Right hindlimb (tissue), 1 donor: ENCODE measurements at regions not wholly inside any gene's neighbourhood (a gene's known extent, or its start where the extent isn't known, plus 50 kb on each side); places are given as distances from the start of the nearest gene placed in this dataset.
"Not testable (repeated sequence)": the region's sequence is repeated elsewhere in the genome, so short reads cannot be mapped to it uniquely, and the experiment has no call there.

Source experiments
- DNase-seq: peaks from one replicate; pipeline ENCODE4 v3.0.0-alpha.2; 2018

- DNase-seq: no peak
These were observed 1602.7 kb upstream of the SLC39A10 start for GRCh38 chr2:194054313-194054712.

GRCh38 chr2:194044321-194044720 lies 1612.7 kb upstream of the SLC39A10 start:
- DNase-seq: no peak

DNA sequence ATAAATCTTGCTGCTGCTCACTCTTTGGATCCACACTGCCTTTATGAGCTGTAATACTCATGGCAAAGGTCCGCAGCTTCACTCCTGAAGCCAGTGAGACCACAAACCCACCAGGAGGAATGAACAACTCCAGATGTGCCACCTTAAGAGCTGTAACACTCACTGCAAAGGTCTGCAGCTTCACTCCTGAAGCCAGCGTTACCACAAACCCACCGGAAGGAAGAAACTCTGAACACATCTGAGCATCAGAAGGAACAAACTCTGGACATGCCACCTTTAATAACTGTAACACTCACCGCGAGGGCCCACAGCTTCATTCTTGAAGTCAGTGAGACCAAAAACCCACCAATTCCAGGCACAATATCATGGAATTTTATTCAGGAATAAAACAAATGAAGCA lies 1635.9 kb upstream of the SLC39A10 start:
- DNase-seq: not testable (repeated sequence)

DNA sequence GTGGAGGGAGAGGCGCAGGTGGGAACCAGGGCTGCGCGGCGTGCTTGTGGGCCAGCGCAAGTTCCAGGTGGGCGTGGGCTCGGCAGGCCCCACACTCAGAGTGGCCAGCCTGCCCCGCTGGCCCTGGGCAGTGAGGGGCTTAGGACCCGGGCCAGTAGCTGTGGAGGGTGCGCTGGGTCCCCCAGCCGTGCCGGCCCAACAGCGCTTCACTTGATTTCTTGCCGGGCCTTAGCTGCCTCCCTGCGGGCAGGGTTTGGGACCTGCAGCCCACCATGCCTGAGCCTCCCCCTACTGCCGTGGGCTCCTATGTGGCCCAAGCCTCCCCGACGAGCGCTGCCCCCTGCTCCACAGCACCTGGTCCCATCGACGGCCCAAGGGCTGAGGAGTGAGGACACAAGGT lies 1636.9 kb upstream of the SLC39A10 start:
- DNase-seq: no peak

- DNase-seq: no peak
These were observed 1641.3 kb upstream of the SLC39A10 start for GRCh38 chr2:194015751-194016150.

- no peak for DNase-seq
These were observed 1642.4 kb upstream of the SLC39A10 start for GRCh38 chr2:194014639-194015038.

- DNase-seq: no peak
These were observed 1652.3 kb upstream of the SLC39A10 start for GRCh38 chr2:194004590-194005206.

DNA sequence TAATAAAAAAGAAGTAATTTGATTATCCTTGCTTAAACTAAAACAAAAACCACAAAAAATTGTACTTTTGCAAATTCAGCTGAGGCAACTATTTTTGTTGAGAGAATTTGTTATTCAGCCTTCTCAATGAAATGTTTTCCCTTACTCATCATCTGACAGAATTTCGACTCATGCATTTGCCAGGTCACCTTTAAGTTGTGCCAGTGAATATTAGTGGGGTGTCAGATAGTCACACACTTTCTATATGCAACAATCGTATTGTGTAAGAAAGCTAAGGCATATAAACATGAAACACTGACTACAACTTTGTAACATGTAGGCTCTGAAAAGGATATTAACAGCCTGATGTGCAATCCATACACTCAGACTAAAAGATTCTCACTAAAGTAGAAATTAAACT lies 1653.1 kb upstream of the SLC39A10 start:
- no peak for DNase-seq

DNA sequence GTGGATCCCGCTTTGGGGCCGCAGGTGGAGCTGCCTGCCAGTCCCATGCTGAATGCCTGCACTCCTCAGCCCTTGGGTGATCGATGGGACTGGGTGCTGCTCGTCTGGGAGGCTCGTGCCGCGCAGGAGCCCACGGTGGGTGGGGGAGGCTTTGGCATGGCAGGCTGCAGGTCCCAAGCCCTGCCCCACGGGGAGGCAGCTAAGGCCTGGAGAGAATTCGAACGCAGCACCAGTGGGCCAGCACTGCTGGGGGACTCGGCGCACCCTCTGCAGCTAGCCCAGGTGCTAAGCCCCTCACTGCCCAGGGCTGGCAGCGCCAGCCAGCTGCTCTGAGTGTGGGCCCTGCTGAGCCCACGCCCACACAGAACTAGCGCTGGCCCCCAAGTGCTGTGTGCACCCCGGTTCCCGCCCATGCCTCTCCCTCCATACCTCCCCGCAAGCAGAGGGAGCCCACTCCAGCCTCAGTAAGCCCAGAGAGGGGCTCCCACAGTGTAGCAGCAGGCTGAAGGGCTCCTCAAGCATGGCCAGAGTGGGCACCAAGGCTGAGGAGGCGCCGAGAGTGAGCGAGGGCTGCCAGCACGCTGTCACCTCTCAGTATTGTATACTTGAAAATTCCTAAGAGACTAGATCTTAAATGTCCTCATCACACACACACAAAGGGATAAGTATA lies 1654.2 kb upstream of the SLC39A10 start:
- no peak for DNase-seq

- no peak for DNase-seq
These were observed 1666.2 kb upstream of the SLC39A10 start for GRCh38 chr2:193990868-193991267.

DNA sequence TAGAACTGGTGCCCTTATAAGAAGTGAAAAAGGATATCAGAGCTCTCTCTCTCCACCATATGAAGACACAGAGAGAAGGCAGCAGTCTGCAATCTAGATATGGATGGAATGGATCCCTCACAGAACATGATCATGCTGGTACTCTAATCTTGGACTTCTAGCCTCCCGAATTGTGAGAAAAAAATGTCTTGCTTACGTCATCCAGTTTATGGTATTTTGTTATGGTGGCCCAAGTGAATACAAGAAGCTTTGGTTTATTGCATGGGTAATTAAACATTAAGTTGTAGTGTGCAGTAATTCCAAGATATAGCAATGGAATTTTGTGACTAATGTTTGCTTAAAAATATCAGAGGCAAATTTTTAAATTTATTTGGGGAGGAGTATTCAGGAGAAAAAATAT lies 1667.4 kb upstream of the SLC39A10 start:
- no peak for DNase-seq

DNA sequence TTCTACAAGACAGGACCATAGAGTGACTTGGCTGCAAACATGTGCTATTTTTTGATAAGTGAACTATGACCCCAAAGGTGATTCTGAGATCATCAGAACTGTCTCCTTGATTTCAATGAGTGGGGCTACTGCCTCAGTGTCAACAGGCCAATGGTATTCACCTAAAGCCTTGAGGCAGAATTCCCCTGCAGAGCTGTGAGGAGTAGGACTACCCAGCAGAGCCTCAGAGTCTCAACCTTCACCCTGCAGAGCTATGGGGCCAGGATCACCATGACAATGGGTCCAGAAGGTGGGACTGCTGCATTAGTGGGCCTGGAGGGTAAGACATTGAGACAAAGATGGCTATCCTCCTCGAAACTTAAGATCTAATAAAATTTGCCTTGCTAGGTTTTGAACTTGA lies 1668.2 kb upstream of the SLC39A10 start:
- DNase-seq: no peak

GRCh38 chr2:193985272-193985671 lies 1671.8 kb upstream of the SLC39A10 start:
- DNase-seq: no peak

GRCh38 chr2:193980599-193980998 lies 1676.4 kb upstream of the SLC39A10 start:
- DNase-seq: no peak

DNA sequence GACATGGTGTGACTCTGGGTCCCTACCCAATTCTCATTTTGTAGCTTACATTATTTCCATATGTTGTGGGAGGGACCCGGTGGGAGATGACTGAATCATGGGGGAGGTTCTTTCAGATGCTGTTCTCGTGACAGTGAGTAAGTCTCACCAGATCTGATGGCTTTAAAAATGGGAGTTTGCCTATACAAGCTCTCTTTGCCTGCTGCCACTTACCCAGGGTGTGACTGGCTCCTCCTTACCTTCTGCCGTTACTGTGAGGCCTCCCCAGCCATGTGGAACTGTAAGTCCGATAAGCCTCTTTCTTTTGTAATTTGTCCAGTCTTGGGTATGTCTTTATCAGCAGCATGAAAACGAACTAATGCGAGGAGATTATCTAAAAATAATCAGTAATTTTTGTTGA lies 1683.2 kb upstream of the SLC39A10 start:
- no peak for DNase-seq

GRCh38 chr2:193966590-193966989 lies 1690.4 kb upstream of the SLC39A10 start:
- no peak for DNase-seq

DNA sequence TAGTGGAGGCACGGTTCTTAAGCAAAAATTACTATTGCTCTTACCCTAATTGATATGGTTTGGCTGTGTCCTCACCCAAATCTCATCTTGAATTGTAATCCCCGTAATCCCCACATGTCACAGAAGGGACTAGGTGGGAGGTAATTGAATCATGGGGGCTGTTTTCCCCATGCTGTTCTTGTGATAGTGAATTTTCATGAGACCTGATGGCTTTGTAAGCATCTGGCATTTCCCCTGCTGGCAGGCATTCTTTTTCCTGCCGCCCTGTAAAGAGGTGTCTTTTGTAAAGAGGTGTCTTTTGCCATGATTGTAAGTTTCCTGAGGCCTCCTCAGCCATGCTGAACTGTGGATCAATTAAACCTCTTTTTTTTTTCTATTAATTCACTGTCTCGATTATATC lies 1691.8 kb upstream of the SLC39A10 start:
- DNase-seq: no peak

DNA sequence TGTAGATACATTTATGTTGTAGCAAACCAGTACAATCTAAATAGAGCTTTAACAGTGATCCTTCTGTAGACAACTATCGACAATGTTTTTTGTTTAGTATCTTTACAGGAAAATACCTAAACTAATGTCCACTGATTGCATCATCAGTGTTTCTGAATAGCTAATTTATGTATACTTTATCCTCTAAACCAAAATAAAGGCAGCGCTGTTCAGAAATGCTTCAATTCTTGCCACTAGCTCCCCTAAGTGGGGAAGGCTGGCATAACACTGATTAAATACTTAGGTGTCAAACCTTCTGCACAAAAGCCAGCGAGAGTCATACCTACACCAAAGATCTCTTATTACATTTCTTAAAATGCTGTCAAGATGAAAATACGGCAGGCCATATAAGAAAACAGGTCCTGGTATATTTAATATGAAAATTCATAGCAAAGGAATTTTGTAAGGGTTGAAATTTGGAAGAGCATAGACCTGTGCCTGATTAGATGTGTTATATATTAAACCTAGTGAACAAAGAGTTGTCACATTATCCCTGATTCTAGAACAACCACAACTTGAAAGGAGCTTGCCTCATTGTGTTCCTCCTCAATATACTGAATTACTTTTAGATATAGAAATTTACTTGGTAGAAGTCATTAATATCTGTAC lies 1693.4 kb upstream of the SLC39A10 start:
- no peak for DNase-seq

- DNase-seq: no peak
These were observed 1710.2 kb upstream of the SLC39A10 start for GRCh38 chr2:193946806-193947205.

- DNase-seq: no peak
These were observed 1713.5 kb upstream of the SLC39A10 start for GRCh38 chr2:193943406-193943960.

DNA sequence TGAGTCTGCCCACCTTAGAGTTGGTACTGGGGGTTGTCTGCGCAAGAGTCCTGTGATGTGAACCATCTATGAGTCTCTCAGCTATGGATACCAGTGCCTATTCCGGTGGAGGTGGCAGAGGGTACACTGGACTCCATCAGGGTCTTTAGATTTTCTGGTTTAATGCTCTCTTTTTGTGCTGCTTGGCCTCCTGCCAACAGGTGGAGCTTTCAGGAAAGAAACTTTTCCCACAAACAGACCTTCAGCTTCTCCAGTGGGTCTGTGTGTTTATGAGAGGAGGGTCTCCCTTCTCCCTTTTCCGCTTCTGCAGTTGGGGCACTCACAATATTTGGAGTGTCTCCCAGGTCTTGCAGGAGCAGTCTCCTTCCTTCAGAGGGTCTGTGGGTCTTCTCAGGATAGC lies 1721.9 kb upstream of the SLC39A10 start:
- no peak for DNase-seq

DNA sequence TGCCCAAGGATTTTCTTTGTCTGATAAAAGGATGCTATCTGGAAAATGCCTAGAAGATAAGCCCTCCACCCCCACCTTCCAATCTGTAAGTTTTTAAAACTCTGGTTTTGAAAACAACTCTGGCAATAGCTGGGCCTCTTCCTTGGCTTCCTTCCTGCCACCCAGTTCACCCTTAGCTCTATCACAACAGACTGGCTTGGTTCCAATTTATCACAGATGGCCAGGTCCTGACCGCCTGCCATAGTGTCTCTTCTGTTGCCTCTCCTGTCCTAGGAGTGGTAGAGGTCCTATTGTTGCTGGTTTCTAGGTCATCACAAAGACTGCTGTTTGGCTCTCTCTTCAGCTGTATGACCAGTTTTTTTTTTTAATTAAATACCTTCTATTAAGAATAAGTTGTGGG lies 1727.9 kb upstream of the SLC39A10 start:
- DNase-seq: no peak

DNA sequence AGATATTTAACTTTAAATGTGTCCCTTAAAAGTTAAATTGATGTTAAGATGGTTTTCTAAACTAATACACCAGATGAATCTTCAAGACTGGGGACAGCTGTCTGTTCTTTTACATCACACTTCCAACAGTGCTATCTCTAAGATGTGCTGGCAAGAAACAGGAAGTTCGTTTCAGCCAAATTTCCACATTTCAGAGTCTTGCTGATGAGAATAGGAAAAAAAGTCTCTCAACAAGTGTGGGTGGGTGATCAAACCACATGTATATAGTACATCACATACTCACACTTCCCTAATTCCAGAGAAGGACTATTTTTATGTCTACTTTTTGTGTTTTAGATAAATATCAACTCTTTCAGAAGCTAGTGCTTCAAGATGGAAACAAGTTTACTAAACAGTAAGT lies 1712.8 kb upstream of the TMEFF2 start:
- DNase-seq: no peak

DNA sequence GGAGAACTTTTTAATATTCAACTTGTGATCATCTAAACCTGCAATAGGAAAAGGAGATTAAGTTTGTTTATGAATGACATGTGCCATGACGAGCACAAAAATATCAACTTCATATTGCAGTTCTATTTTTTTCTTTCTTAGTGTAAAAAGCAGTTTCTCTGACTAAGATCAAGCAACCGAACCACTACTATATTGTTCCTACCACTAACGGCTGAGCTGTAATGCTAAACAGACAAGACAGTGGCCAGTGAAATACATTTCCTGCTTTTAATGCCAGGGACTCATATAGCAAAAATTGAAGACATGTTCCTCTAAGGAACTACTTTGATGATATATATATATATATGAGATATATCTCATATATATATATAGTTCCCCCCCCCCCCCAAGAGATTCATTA lies 1705.6 kb upstream of the TMEFF2 start:
- no peak for DNase-seq
